AG04450 (cell line): ENCODE measurements at regions not wholly inside any gene's neighbourhood (a gene's known extent, or its start where the extent isn't known, plus 50 kb on each side); places are given as distances from the start of the nearest gene placed in this dataset.

ENCODE experiments used
- CTCF ChIA-PET: fragments of 300-600, 350-600 bp; formaldehyde crosslinking; extraction: SDS; loops from one replicate; lab custom pipeline; 2022; ENCODE audit warnings: antibody characterized with exemption, inconsistent platforms; lab: Charles Lee
- POLR2A ChIA-PET: fragments of 350-600 bp; formaldehyde crosslinking; extraction: SDS; loops from one replicate; lab custom pipeline; 2021; ENCODE audit warnings: antibody characterized with exemption, inconsistent platforms; lab: Yijun Ruan, JAX
- DNase-seq: peaks from one replicate; pipeline ENCODE4 v3.0.0-alpha.2; 2011; ENCODE audit warnings: low read depth, low spot score
- H3K27ac ChIP-seq: one replicate; pipeline ENCODE4 v1.5.1; 2012; ENCODE audit warnings: low read depth, low read length, control low read depth
- H3K27me3 ChIP-seq: one replicate; pipeline ENCODE4 v1.6.0; 2012; ENCODE audit warnings: low read length; ENCODE audit not compliant: control insufficient read depth, insufficient read depth
- H3K4me3 ChIP-seq: 2 replicates; pipeline ENCODE4 v1.5.1; 2011; ENCODE audit warnings: mild to moderate bottlenecking, low read depth, low read length, control low read depth
- H3K9me3 ChIP-seq: 2 replicates; pipeline ENCODE4 v1.5.1; 2012; ENCODE audit warnings: low read length; ENCODE audit not compliant: control insufficient read depth, insufficient read depth
- TF ChIP-seq, protein P1 (sequence below): IDR thresholded peaks from 2 replicates; pipeline ENCODE4 v1.5.1; 2011; ENCODE audit warnings: low read depth, low read length, control low read depth, inconsistent platforms

DNA sequence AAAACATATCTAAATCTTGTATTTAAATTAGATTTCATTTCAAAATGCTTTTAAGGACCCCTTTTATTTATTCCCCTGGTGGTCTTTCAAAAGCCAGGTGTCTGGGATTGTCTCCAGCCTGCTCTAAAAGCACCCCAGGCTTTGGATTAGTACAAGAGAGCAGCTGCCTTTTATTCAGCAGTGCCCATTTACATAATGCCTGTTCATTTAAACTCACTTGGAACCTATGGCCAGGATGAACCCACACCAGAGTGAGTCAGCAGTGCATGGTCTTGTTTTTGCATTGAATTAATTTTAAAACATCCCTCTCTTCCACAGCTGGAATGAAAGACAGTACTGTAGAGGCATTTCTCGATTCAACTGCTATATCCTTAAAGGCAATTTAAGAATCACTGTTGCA lies 64.1 kb upstream of the TENM3 start:
- Histone ChIP-seq H3K27me3 (no peaks in the 10 kb centered on the region), H3K27ac (no peak overlapping the region), H3K9me3 (no peaks in the 10 kb centered on the region), H3K4me3 (no peak overlapping the region)
- TF ChIP-seq, protein P1, sequence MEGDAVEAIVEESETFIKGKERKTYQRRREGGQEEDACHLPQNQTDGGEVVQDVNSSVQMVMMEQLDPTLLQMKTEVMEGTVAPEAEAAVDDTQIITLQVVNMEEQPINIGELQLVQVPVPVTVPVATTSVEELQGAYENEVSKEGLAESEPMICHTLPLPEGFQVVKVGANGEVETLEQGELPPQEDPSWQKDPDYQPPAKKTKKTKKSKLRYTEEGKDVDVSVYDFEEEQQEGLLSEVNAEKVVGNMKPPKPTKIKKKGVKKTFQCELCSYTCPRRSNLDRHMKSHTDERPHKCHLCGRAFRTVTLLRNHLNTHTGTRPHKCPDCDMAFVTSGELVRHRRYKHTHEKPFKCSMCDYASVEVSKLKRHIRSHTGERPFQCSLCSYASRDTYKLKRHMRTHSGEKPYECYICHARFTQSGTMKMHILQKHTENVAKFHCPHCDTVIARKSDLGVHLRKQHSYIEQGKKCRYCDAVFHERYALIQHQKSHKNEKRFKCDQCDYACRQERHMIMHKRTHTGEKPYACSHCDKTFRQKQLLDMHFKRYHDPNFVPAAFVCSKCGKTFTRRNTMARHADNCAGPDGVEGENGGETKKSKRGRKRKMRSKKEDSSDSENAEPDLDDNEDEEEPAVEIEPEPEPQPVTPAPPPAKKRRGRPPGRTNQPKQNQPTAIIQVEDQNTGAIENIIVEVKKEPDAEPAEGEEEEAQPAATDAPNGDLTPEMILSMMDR: no peak
- ChIA-PET POLR2A (no interaction called here), CTCF (no interaction called here)
- peak; percentile 45 for DNase-seq

DNA sequence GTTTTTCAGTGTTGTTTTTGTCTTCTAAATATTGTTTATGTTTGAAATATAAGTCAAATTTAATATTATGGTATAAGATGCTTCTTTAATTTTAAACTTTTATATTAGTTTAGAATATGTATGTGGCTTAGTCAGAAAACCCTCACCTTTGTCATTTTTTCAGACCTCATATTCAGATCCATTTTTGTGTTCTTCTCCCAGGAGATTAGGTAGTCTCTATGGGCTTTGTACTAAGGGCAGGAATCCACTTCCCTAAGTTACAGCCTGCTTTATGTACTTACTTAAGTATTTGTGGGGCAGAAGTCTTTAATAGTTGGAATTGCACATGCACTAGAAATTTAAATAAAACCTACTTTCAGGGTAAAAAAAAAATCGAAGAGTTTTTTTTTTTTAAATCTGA lies 63.5 kb upstream of the TENM3 start:
- H3K9me3 ChIP-seq: no peaks in the 10 kb centered on the region
- TF ChIP-seq, protein P1: no peak
- no peak for DNase-seq
- ChIA-PET CTCF (no interaction called here), POLR2A (no interaction called here)
- no peaks in the 10 kb centered on the region for H3K27me3 ChIP-seq
- H3K4me3 ChIP-seq: no peak overlapping the region
- no peak overlapping the region for H3K27ac ChIP-seq

DNA sequence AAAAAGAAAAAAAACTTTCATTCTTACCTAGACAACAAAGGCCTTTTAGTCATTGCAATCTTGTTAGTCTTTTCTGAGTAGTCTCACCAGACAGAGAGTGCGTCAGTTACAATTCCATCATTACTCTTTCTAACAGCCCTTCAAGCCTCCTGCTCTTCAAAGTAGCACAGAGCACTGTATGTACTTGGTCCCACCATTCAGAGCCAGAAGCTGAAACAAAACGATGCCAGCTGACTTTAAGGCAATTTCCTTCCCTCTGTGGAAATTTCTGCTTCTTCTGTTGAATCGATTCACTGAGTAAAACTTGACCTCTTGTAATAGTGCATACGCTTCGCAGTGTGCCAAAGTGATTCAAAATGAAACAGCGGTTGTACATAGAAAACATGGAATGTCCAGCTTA lies 57.7 kb upstream of the TENM3 start:
- Histone ChIP-seq H3K27ac (peak overlapping the region; percentile 21), H3K27me3 (no peaks in the 10 kb centered on the region), H3K9me3 (no peaks in the 10 kb centered on the region), H3K4me3 (peak overlapping the region; percentile 32)
- DNase-seq: no peak
- ChIA-PET POLR2A (no interaction called here), CTCF (interaction anchor here (0.6 to 1.4 kb wide), 2 partner anchors 15 to 34 kb away, joined by 3 to 4 read pairs; no protein-coding TSS in a partner anchor)
- TF ChIP-seq, protein P1: no peak

DNA sequence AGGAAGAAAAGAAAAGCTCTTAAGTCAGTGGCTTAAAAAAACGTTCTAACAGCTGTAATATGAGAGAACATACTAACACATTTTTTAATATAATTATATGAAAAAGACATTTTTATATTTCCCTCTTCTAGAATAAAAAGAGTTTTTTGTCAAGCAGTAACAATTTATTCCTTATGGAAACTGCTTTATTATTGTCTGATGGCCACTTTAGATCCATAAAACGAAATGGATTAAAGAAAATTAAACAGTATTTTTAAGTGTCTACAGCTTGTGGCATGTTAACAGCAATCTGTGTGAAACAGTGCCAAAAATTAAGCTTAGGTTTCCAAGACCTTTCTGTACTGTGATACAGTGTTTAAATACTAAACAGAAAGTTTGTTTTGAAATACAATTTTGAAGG lies 55.5 kb upstream of the TENM3 start:
- Histone ChIP-seq H3K27ac (no peak overlapping the region), H3K9me3 (no peaks in the 10 kb centered on the region), H3K4me3 (no peak overlapping the region), H3K27me3 (no peaks in the 10 kb centered on the region)
- ChIA-PET CTCF (no interaction called here), POLR2A (no interaction called here)
- TF ChIP-seq, protein P1: no peak
- no peak for DNase-seq

DNA sequence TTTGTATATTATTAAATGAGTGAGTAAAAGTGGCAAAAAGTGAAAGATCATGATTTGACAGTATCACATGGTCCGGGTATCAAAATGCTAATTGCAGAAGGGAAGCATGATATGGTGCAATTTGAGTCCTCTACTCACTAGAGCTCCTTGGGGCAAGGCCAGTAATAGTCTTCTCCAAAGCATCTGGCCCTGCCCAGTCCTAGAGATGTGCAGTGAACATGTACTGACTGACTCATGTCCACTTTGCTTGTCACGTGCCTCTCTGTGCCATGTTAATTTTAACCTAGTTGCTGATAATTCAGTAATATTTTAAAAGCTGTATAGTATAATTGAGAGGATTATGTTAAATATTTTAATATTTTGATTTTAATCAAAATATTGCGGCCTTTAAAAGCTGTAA lies 54.6 kb upstream of the TENM3 start:
- no peak overlapping the region for H3K4me3 ChIP-seq
- no peak overlapping the region for H3K27ac ChIP-seq
- TF ChIP-seq, protein P1: no peak
- no peak for DNase-seq
- CTCF ChIA-PET: no interaction called here
- POLR2A ChIA-PET: interaction anchor here (0.7 kb wide), 1 partner anchor 50 kb away, joined by 4 read pairs; no protein-coding TSS in a partner anchor
- H3K9me3 ChIP-seq: no peaks in the 10 kb centered on the region
- no peaks in the 10 kb centered on the region for H3K27me3 ChIP-seq
